Hepatic stellate cell (primary cell): ENCODE measurements at regions not wholly inside any gene's neighbourhood (a gene's known extent, or its start where the extent isn't known, plus 50 kb on each side); places are given as distances from the start of the nearest gene placed in this dataset.
"Not testable (repeated sequence)": the region's sequence is repeated elsewhere in the genome, so short reads cannot be mapped to it uniquely, and the experiment has no call there.

Experiments
- DNase-seq: peaks from one replicate; pipeline ENCODE4 v3.0.0; 2011; ENCODE audit warnings: low spot score

DNA sequence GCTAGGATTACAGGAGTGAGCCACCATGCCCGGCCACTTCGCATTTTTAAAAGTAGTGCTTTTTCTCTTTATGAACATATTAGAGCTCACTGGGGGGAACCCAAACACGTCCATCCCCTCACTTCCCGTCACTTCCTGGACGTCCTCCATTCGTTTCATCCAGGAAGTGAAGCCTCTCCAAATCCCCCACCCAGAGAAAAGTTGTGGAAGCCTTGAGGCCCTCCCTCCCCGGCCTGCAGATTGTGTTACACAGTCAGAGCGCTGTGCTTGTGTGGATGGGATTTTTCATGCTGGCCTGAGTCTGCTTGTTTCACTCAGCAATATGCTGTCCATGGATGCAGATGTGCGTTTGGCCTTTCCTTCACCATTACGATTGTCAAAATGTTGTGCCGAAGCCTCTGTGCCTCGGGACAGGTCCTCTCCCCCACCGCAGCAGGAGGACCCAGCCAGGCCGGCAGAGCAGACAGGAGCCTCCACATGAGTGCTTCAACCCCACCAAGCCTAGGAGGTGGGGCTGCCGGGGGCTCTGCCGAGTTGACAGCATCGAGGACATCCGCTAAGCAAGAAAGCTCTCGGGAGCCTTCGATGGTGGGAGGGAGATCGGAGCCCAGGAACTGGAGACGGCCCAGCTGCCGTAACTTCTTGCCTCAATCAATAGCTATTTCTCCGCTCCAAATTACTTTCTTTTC lies 121.6 kb upstream of the PPP1R26 start:
- DNase-seq: no peak

DNA sequence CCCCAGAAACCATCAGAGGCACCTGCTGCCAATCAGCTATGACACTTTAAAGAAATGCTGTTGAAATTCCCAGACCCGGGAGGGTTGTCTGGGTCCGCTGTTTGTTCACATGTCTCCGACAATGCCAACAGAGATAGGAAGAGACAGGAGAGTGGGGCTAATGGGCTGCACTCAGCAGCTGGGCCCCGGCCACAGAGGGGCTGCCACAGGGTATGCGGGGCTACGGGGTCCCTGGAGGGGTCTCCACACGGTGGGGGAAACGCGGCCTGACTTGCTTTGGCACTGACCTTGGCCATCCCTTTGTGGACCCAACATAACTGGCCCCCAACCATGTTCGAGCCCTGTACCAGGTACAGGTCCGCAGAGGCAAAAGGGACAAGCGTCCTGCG lies 121.0 kb upstream of the PPP1R26 start:
- DNase-seq: no peak

DNA sequence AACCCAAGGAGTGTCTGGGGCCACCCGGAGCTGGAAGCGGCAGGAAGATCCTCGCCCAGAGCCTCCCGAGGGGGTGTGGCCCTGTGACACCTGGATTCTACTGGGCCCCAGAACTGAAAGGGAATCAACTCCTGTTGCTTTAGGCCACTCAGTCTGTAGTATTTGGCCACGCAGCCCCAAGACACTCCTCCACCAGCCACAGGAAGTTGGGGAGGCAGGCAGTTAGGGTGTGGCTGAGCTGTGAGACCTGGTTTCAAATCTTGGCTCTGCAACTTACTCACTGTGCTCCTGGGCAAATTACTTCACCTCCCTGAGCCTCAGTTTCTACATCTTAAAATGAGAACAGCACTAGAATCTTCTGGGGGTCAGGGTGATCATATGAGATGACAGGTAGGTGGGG lies 119.8 kb upstream of the PPP1R26 start:
- no peak for DNase-seq

DNA sequence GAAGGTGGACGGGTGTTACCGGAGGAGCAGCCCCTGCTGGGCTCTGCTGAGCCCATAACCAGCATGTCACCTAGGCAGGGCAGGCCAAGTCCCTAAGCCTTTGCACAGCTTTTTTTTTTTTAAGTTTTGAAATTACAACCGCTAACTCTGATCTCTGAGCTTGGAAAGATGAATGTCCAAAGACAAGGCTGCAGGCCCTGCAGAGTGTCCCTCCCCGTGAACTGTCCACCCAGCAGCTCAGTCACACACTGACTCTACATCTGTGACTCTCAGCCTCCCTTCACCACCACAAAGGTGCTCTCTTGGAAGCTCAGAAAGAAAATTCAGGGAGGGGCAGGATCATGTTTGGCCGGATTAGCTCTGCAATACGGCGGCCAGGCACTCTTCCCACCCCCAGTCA lies 119.0 kb upstream of the PPP1R26 start:
- no peak for DNase-seq

DNA sequence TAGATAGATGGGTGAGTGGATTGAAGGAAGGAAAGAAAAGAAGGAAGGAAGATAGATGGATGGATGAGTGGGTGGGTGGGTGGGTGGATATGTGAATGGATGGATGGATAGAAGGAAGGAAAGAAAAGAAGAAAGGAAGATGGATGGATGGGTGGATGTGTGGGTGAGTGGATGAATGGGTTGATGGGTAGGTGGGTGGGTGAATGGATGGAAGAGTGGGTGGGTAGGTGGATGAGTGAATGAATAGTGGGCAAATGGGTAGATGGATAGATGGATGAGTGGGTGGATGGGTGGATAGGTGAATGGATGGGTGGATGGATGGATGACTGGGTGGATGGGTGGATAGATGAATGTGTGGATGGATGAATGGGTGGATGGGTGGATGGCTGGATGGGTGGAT lies 117.9 kb upstream of the PPP1R26 start:
- not testable (repeated sequence) for DNase-seq

DNA sequence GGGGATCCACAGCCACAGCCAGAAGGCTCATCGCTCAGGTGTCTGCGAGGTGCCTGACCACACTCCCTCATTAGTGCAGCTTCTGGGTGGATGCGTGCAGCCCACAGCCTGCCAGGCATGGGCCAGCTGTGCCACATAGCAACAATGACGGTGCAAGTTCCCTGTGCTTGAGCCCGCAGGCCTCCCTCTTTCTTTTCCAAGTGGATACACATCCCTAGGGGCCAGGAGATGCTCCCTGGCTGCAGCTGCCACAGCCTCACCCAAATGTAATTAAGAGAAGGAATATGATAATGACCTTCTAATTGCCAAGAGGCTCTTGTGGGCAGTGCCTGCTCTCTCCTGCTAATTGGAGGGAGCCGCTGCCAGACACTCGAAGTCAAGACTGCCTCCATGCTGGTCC lies 116.0 kb upstream of the PPP1R26 start:
- no peak for DNase-seq

DNA sequence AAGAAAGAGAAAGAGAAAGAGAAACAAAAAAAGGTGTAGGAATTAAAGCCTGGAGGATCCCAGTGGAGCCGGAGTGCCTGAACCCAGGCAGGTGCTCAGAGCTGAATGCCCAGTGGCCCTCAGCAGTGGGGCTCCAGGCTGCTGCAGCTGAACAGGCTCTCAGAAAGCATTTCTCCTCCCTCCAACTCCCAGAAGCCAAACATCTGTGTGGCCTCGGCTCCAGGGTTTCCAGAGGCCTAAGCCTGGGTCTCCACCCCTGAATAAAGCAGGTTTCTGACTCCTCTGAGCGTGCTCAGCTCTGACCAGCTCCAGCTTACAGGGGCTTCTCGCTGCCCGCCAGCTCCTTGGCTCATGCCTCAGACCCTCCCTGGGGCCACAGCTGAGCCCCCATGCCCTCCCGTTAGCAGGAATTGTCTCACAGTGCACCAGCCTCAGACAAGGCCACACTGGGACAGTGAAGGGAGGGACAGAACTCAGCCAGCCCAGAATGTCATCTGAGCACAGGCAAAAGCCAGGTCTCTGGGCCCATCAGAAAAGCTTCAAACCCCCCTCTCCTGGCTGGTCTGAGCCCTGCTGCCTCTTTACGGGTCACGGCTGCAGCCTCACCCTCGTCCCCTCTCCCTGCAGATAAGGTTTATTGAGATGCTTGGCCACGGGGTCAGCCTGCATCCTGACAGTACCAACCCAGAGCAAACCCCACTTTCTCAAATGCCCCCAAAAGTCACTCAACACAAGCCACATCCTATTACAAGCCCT lies 114.4 kb upstream of the PPP1R26 start:
- DNase-seq: no peak

DNA sequence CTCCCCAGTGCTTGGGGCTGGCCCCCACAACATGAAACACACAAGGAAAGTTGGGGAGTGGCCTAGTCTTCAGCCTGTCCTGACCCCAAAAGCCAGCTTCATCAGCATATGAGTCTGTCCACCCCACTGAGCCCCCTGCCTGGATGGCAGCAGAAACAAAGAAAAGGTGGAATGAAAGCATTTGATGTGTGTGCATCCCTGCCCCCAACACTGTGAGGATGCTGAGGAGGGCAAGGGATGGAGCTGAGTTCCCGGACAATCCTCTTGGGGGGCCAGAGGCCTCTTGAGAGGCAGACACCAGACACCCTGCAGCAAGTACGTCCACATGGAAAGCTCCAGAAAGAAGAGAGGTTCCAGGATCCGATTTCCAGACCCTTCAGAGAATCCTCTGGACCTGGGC lies 113.5 kb upstream of the PPP1R26 start:
- no peak for DNase-seq

DNA sequence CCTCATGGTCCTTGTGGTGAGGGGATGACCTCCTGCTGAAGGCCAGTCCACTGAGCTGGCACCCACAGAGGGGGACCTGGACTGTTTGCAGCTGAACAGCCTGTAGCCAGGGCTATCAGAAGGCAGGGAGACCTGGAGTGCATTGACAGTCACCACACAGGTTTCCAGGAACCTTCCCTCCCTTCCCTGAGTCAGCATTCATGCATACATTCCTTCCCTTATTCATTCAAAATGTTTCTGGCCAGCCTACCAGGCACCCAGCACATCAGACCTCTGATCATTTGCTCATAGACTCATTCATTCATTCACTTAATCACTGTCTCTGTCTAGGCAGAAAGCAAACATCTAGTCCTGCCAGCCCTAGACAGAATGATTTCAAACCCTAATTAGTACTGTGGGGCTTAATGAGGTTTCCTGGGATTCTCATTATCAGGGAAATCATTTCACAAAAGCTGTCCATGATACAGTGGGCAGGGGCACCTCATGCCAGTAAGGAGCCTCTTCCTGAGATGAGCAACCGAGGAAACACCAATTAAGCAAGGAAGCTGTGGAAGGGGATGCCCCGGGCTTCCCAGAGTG lies 110.1 kb upstream of the PPP1R26 start:
- DNase-seq: no peak

DNA sequence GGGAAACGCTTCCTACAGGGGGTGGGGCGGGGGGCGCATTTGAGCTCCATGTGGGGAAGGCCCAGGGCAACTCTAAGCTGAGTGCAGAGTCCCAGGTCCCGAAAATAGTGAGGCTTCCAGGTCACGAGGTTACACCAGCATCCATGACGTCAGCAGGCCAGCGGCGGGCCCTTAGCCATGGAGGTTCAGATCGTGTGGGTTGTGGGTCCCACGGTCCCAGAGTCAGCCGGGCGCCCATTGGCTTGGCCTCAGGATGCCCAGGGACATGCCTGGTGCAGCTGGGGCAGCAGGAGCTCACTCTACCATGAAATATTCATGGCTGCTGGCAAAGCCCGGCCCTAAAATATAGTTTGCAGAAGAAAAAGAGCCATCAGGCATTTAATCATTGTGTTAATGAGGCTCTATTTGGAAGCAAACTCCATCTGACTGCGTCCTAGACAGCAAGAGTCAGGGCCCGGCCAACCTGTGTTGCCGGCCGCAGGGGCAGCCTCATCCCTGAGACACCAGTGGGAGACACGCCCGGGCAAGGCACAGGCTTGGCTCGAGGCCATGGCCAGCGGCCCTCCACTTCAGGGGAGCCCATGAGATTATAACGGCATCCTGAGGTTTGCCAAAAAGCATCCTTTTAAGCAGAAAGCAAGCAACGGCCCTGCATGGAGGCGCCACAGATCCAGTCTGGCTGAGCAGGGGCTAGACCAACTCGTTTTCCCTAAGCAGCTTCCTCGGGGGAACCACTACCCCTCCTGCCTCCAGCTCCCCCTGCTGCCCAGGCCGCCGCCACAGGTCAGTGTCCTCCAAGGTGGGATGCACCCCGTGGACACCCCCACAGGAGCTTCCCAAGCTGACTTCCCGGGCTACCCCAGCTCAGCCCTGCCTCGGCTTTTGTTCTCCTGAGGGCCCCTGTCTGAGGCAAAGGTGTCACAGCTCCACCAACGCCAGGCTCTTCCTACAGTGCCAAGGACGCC lies 108.9 kb upstream of the PPP1R26 start:
- DNase-seq: no peak

DNA sequence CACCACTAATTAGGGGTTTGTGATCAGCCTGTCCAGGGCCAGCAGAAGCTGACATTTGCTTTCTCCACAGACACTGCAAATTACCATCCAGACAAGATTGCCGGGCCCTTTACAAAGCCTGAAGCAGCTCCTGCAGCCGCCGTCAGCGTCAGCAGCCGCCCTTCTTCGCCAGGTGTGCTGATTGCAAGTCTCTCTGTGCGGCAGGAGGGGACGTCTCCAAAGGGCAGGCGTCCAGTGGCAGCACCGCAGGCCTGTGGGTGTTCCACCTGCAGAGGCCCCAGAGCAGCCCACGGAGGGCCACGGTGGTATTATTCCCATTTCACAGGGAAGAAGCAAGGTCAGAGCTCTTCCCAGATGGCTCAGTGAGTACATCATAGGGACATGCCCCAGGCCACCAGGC lies 108.0 kb upstream of the PPP1R26 start:
- no peak for DNase-seq

DNA sequence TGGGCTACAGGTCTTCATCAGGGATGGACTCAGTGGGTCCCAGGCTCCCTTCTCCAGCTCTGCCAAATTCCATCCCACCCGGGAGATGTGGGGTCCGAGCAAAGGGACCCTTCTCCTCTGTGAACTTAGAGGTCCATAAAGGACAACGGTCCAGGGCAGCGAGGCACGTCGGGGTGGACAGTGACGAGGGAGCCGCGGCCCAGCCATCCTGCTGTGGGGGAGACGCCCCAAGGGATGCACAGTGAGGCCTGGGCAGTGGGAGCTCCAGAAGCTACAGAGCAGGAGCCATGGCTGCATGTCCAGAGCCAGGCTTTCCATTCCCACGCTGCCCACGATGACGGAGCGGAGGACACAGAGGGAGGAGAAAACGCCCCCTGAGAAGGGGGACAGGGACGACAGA lies 107.5 kb upstream of the PPP1R26 start:
- DNase-seq: no peak

DNA sequence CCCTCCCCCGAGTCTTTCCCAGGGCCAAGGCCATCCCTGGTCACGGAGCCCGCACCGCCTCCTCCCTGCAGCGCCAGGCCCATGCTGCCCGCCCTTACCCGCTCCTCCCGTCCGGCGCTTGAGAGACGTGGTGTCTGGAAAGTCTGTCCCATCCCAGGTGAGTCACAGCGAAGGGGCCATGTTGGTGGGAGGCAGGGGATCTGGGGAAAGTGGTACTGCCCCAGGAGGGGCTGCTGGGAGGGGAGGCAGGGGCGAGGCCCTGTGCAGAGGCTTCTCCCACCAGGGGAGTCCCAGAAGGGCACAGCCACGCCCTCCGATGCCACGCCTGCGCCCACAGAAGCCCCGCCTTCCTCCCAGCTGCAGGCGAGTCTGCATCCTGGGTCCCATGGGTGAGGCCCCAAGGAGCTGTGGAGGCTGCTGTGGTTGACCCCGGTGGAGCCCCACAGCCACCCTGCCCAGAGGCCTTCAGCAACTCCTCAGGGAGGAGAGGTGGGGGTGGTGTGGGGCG lies 107.0 kb upstream of the PPP1R26 start:
- DNase-seq: no peak

DNA sequence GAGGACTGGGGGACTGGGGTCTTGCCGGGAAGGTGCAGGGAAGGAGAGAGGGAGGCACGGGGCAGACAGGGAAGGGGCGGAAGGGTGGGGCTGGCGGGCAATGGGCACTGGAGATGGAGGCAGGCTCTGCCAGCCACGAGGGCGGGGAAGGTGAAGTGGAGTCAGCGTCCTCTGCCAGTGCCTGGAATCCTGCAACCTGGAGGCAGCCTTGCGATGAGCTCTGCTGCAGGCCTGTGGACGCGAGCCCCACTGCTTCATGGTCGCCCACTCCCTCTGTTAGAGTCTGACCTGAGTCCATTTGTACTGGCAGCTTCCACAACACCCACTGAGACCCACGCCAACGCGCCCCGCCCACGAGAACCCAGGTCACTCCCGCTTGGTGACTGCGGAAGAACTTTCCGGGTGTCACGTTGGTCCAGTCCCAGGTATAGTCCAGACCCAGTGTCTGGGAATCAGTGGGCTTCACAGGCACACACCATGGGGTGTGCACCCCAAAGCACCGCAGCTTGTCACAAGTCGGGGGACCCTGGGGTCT lies 106.4 kb upstream of the PPP1R26 start:
- no peak for DNase-seq

DNA sequence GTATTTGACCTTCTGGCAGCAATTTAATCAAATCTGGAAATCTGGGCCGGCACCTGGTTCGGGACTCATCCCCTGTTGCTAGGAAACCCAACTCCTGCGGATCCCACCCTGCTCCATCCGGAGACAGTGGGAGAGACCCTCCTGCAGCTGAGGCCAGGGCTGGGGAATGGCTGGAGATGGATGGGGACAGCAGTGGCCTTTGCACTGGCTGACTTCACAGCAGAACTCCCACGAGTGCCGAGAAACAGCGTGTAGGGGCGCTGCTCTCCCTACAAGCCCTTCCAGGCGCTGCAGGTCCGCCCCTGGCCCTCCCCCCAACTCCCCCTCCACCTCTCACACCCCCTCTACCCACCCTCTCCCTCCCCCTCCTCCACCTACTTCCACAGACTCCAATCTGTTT lies 105.8 kb upstream of the PPP1R26 start:
- no peak for DNase-seq

DNA sequence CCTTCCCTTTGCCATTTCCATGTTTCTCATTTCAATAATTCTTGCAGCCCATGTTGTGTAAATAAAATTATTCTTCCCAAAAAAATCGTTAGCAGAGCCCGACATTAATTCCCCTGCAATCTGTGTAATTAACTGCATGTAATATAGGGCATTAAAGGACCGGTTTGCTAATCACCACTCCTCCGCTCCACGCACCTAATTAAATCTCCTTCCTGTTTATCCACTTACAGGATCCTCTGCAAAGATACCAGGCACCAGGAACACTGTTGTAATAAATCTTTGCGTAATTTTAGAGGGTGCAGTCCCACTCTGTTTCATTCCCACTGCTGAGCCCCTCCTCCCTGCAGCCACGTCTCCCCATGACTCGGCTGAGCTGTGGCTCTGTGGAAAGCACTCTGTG lies 105.0 kb upstream of the PPP1R26 start:
- no peak for DNase-seq

DNA sequence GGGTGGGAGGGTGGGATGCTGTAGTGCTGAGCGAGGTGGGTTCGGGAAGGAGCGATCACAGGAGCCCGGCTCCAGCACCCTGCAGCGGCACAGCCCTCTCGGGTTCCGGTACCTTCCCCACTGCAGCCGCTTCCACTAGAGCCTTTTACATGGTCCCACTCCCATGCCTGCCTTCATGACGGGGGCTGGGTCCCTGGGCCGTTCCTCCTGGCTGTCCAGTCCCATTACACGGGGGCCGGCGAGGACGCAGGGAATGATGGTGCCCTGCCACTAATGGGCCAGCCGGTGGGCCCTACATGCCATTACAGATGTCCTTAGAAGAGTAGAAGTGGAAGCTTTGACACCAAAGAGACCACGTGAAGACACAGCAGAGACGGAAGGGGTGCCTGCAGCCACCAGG lies 104.6 kb upstream of the PPP1R26 start:
- DNase-seq: no peak

DNA sequence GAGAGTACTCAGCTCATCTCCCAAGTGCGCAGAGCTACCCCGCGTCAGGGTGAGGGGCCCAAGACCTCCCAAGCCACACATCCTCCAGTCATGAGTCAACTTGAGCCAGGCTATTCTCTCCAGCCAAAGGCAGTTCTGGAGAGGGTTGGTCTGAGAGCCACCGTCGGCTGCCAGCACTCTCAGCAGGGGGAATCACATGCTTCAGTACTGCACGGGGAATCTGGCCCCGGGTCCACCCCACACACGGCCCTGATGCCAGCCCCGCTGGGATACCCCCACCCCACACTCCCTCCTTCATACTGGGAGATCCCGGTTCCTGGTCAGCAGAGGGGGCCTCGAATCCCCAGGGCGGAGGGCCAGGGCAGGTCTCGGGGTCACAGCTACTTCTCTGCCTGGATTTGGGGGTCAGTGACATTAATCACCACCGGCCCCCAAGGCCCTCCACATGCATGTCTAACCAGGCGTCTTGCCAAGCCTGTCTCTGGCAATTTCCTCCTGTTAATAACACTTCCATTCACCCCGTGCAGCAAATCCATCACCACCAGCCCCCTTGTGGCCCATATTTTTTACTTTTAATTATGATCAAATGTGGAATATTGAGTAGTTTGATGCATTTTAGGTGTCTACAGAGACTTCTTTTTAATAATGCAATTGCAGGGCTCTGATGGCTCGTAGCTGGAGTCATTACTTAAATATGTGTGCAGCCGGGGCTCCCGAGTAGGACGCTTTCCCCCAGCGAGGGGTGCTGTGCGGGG lies 102.9 kb upstream of the PPP1R26 start:
- no peak for DNase-seq

DNA sequence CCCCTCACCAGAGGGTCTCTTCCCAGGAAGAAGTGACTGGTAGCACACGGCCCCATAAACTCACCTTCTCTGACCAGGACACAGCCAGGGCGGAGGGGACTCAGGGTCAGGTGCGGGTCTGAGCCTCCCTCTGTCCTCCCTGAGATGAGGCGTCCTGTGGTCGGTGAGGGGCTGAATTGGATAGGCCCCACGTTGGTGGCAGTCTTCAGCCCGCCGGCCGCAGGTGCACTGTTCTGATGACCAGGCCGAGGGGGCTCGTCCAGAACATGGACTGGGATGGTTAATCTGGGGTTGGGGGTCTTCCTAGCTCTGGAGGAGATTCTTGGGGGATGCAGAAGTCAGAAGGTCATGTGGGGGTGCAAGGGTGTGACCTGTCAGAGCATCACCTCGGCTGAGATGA lies 102.2 kb upstream of the PPP1R26 start:
- DNase-seq: no peak

DNA sequence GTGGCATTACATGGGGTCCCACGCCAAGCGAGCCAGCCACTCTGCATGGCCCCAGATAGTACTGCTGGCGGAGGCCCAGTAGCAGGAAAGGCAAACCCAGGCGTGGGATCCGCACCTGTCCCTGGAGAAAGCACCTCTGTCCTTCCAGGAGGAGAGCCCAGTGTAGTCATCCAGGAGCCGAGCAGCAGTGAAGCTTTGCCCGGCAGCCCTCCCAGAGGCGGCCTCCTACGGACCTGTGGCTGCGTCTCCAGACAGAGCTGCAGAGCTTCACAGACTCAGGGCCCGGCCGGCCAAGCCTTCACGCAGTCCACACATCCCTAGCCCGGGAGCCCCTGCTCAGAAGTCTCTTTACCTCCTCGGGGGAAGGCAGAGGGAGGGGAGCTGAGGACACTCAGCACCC lies 100.8 kb upstream of the PPP1R26 start:
- DNase-seq: no peak
